SK-N-MC (cell line): ENCODE measurements at regions not wholly inside any gene's neighbourhood (a gene's known extent, or its start where the extent isn't known, plus 50 kb on each side); places are given as distances from the start of the nearest gene placed in this dataset.
"Not testable (repeated sequence)": the region's sequence is repeated elsewhere in the genome, so short reads cannot be mapped to it uniquely, and the experiment has no call there.

ENCODE experiments used
- DNase-seq: peaks from one replicate; pipeline ENCODE4 v3.0.0-alpha.2; 2011; ENCODE audit warnings: low read depth, low spot score
- H3K27ac ChIP-seq: fragments of 200-600 bp; sonication (generic); 2 replicates; pipeline ENCODE4 v1.5.1; 2016; ENCODE audit warnings: mixed run types
- H3K36me3 ChIP-seq: fragments of 200-600 bp; sonication (generic); 2 replicates; pipeline ENCODE4 v1.6.1; 2017; ENCODE audit warnings: antibody characterized with exemption, low read length, mixed read lengths; ENCODE audit not compliant: insufficient read depth
- H3K4me3 ChIP-seq: fragments of 200-600 bp; sonication (generic); 2 replicates; pipeline ENCODE4 v1.5.1; 2016
- H3K9ac ChIP-seq: fragments of 200-600 bp; sonication (generic); 2 replicates; pipeline ENCODE4 v1.8.0; 2017; ENCODE audit warnings: mixed run types, mixed read lengths; ENCODE audit not compliant: insufficient read length
- H3K9me3 ChIP-seq: fragments of 200-600 bp; sonication (generic); 2 replicates; pipeline ENCODE4 v1.6.1; 2017; ENCODE audit warnings: low read depth, mild to moderate bottlenecking, antibody characterized with exemption, low read length, moderate library complexity, mixed read lengths
- EZH2 ChIP-seq: fragments of 200-600 bp; sonication (generic); IDR thresholded peaks from one replicate; pipeline ENCODE4 v1.6.1; 2017; ENCODE audit warnings: antibody characterized with exemption
- FOXP2 ChIP-seq: optimal IDR thresholded peaks from 2 replicates; pipeline ENCODE3; 2011; ENCODE audit warnings: mild to moderate bottlenecking, moderate library complexity; ENCODE audit not compliant: insufficient read depth; ENCODE audit errors: extremely low read length, control extremely low read depth
- POLR2AphosphoS5 ChIP-seq: IDR thresholded peaks from 2 replicates; pipeline ENCODE4 v1.6.1; 2012; ENCODE audit warnings: mild to moderate bottlenecking, low read depth, low read length, borderline replicate concordance

DNA sequence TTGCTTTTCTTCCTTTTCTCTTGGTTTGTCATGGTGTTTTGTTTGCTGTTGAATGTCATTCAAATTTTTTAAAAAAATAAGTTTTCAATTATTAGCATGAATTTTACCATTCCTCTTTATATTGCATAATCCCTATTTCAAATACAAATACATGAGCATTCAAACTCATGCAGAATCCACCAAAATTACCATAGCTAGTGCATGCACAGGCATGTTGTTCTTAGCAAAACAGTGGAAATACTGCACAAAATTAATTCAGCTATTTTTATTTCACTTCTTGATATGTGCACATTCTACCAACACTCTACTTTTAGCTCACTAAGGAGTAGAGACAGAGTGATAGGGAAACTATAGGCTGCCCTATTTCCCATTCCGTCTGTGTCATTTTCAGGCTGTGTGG lies 670.1 kb upstream of the LRRN3 start:
- H3K36me3 ChIP-seq: no peaks in the 10 kb centered on the region
- H3K27ac ChIP-seq: no peak overlapping the region
- no peak for DNase-seq
- H3K9me3 ChIP-seq: no peaks in the 10 kb centered on the region
- no peak for TF ChIP-seq EZH2
- no peak for TF ChIP-seq POLR2AphosphoS5
- TF ChIP-seq FOXP2: no peak
- no peak overlapping the region for H3K9ac ChIP-seq
- H3K4me3 ChIP-seq: no peak overlapping the region

GRCh38 chr7:110421490-110422241 lies 669.3 kb upstream of the LRRN3 start:
- no peak overlapping the region for H3K27ac ChIP-seq
- TF ChIP-seq EZH2: no peak
- TF ChIP-seq FOXP2: no peak
- TF ChIP-seq POLR2AphosphoS5: no peak

GRCh38 chr7:110432061-110432553 lies 658.8 kb upstream of the LRRN3 start:
- H3K9ac ChIP-seq: no peak overlapping the region
- no peak for DNase-seq
- H3K9me3 ChIP-seq: no peaks in the 10 kb centered on the region
- no peaks in the 10 kb centered on the region for H3K36me3 ChIP-seq
- H3K4me3 ChIP-seq: no peak overlapping the region
- no peak overlapping the region for H3K27ac ChIP-seq
- no peak for TF ChIP-seq EZH2
- TF ChIP-seq FOXP2: no peak
- no peak for TF ChIP-seq POLR2AphosphoS5

More at GRCh38 chr7:110421490-110422241, 669.3 kb upstream of the LRRN3 start:
- Histone ChIP-seq H3K9me3 (no peaks in the 10 kb centered on the region), H3K4me3 (no peak overlapping the region), H3K9ac (no peak overlapping the region), H3K36me3 (no peaks in the 10 kb centered on the region)
- no peak for DNase-seq

DNA sequence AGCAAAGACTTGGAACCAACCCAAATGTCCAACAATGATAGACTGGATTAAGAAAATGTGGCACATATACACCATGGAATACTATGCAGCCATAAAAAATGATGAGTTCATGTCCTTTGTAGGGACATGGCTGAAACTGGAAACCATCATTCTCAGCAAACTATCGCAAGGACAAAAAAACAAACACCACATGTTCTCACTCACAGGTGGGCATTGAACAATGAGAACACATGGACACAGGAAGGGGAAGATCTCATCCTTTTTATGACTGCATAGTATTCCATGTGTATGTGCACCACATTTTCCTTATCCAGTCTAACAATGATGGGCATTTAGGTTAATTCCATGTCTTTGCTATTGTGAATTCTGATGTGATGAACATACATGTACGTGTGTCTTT lies 652.0 kb upstream of the LRRN3 start:
- not testable (repeated sequence) for H3K27ac ChIP-seq, H3K36me3 ChIP-seq, DNase-seq, H3K4me3 ChIP-seq, H3K9ac ChIP-seq, H3K9me3 ChIP-seq

GRCh38 chr7:110442381-110442837 lies 648.5 kb upstream of the LRRN3 start:
- Histone ChIP-seq H3K4me3 (no peak overlapping the region), H3K9ac (no peak overlapping the region), H3K9me3 (no peaks in the 10 kb centered on the region), H3K36me3 (no peaks in the 10 kb centered on the region), H3K27ac (no peak overlapping the region)
- no peak for DNase-seq
- no peak for TF ChIP-seq POLR2AphosphoS5
- TF ChIP-seq EZH2: no peak
- no peak for TF ChIP-seq FOXP2

DNA sequence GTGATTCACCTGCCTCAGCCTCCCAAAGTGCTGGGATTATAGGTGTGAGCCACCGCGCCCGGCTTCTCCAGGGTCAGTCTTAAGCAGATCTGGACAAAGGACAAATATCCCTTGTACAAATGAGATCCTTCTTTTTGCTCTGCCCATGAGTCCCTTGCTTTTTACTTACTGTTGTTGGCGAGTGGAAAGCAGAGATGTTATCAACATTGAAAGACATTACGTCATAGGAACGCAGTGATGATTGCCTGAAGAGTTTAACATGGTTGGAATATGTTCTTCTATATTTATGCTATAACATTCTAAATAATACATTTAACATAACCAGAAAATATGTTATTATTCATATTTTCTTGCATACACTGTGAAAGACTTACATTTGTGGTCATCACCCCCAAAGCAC lies 644.3 kb upstream of the LRRN3 start:
- no peaks in the 10 kb centered on the region for H3K9me3 ChIP-seq
- no peak overlapping the region for H3K27ac ChIP-seq
- no peak overlapping the region for H3K9ac ChIP-seq
- DNase-seq: no peak
- TF ChIP-seq FOXP2 (no peak), POLR2AphosphoS5 (no peak), EZH2 (no peak)
- H3K36me3 ChIP-seq: no peaks in the 10 kb centered on the region
- H3K4me3 ChIP-seq: no peak overlapping the region

GRCh38 chr7:110448918-110449317 lies 642.0 kb upstream of the LRRN3 start:
- no peak overlapping the region for H3K4me3 ChIP-seq
- no peak for TF ChIP-seq POLR2AphosphoS5
- H3K36me3 ChIP-seq: no peaks in the 10 kb centered on the region
- DNase-seq: no peak
- H3K9ac ChIP-seq: no peak overlapping the region
- no peaks in the 10 kb centered on the region for H3K9me3 ChIP-seq
- H3K27ac ChIP-seq: no peak overlapping the region

DNA sequence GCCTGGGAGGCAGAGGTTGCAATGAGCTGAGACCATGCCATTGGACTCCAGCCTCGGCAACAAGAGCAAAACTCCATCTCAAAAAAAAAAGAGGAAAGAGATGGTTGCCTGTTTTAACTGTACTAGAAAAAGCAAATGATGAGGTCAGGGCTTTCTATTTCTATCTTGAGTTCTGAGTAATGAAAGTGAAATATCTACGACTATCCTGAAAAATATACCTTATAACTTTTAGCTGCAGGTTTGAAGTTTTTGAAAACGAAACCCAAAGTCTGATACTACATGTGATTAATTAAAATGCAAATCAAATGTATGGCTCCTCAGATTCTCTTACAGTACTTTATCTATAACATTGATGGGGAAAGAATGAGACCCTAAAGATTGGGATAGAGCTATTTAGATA lies 636.2 kb upstream of the LRRN3 start:
- H3K4me3 ChIP-seq: no peak overlapping the region
- no peak overlapping the region for H3K9ac ChIP-seq

GRCh38 chr7:110461621-110462020 lies 629.3 kb upstream of the LRRN3 start:
- no peak overlapping the region for H3K9ac ChIP-seq
- no peak overlapping the region for H3K27ac ChIP-seq
- no peak for DNase-seq
- H3K9me3 ChIP-seq: no peaks in the 10 kb centered on the region
- H3K4me3 ChIP-seq: no peak overlapping the region
- no peaks in the 10 kb centered on the region for H3K36me3 ChIP-seq
- TF ChIP-seq EZH2 (no peak), FOXP2 (no peak), POLR2AphosphoS5 (no peak)

More for the DNA sequence above, 636.2 kb upstream of the LRRN3 start:
- no peaks in the 10 kb centered on the region for H3K36me3 ChIP-seq
- DNase-seq: no peak
- H3K27ac ChIP-seq: no peak overlapping the region
- H3K9me3 ChIP-seq: no peaks in the 10 kb centered on the region
- TF ChIP-seq POLR2AphosphoS5 (no peak), FOXP2 (no peak), EZH2 (no peak)
